ENCODE measurements at regions not wholly inside any gene's neighbourhood (a gene's known extent, or its start where the extent isn't known, plus 50 kb on each side); places are given as distances from the start of the nearest gene placed in this dataset.
"Not testable (repeated sequence)": the region's sequence is repeated elsewhere in the genome, so short reads cannot be mapped to it uniquely, and the experiment has no call there.

GRCh38 chr2:91525587-91525986 is 2834.1 kb downstream of the RPIA start:
- TF ChIP-seq CTCF (IDR thresholded peaks at IDR 0.05); POLR2AphosphoS5 (IDR thresholded peaks at IDR 0.05); EP300 (IDR thresholded peaks at IDR 0.05; ENCODE audit: low read depth): not testable (repeated sequence)

Data from transverse colon (tissue), 4 donors.